Stomach (tissue), 8 donors: ENCODE measurements at regions not wholly inside any gene's neighbourhood (a gene's known extent, or its start where the extent isn't known, plus 50 kb on each side); places are given as distances from the start of the nearest gene placed in this dataset.

Source experiments
- DNase-seq, 2 donors: peaks; one replicate each; pipeline versions ENCODE4 v3.0.0 to v3.0.0-alpha.2; 2013 to 2019
- H3K27ac ChIP-seq, 5 donors: fragments of 200-600 bp in 4 of 5; sonication (generic) in 4 of 5; one replicate each; pipeline ENCODE4 v1.5.1; 2013 to 2019; ENCODE audit warnings: mild to moderate bottlenecking in 1 of 5, moderate library complexity in 1 of 5
- H3K27me3 ChIP-seq, 3 donors: fragments of 200-600 bp; sonication (generic); one replicate each; pipeline ENCODE4 v1.5.1; 2017 to 2019; ENCODE audit warnings: mixed run types in 1 of 3
- H3K36me3 ChIP-seq, 4 donors: fragments of 200-600 bp; sonication (generic); 1 replicate in 3 of 4; 2 replicates in 1 of 4; pipeline ENCODE4 v1.5.1; 2016 to 2019
- H3K4me1 ChIP-seq, 4 donors: fragments of 200-600 bp; sonication (generic); one replicate each; pipeline ENCODE4 v1.5.1; 2016 to 2019
- H3K4me3 ChIP-seq, 4 donors: fragments of 200-600 bp; sonication (generic) in 3 of 4; one replicate each; pipeline ENCODE4 v1.5.1; 2016 to 2019; ENCODE audit warnings: mild to moderate bottlenecking in 1 of 4
- H3K9me3 ChIP-seq, 4 donors: fragments of 200-600 bp; sonication (generic); one replicate each; pipeline ENCODE4 v1.5.1; 2016 to 2019
- EP300 ChIP-seq: sonication (generic); formaldehyde crosslinking; IDR thresholded peaks from one replicate; pipeline ENCODE4 v1.6.1; 2017; ENCODE audit warnings: antibody characterized with exemption
- POLR2A ChIP-seq, 4 donors: fragments of 450-650 bp; IDR thresholded peaks; one replicate each; pipeline ENCODE4 v1.6.1; 2016; ENCODE audit warnings: antibody characterized with exemption in 4 of 4, control low read depth in 2 of 4, mild to moderate bottlenecking in 1 of 4, moderate library complexity in 1 of 4
- POLR2AphosphoS5 ChIP-seq, 3 donors: sonication (generic); formaldehyde crosslinking; IDR thresholded peaks; one replicate each; pipeline ENCODE4 v1.6.1; 2016; ENCODE audit warnings: antibody characterized with exemption in 3 of 3
- WGBS, 5 donors: extraction: QIAGEN DNeasy Blood & Tissue Kit in 3 of 5; methylation state at CpG; one replicate each; pipeline versions ENCODE4 v1.1.5 to v1.1.7; 2013 to 2018; 5-methylcytosine and 5-hydroxymethylcytosine counted together
- intact Hi-C: fragments of 100-400 bp; cut with DNase I; formaldehyde crosslinking; loops from one replicate; pipeline ENCODE4 v1.15.1; 2023; ENCODE audit warnings: low total_unique reads
- TF ChIP-seq, protein P1 (sequence below), 7 experiments: fragments of 450-650 bp in 4 of 7; fragments of 200-600 bp in 3 of 7; sonication (generic) in 3 of 7; IDR thresholded peaks; one replicate each; pipeline ENCODE4 v1.5.1; 2016 to 2019; ENCODE audit warnings: antibody characterized with exemption in 7 of 7, control low read depth in 2 of 7, mild to moderate bottlenecking in 1 of 7
- donor health status: healthy with polysubstance abuse.
- donor health status: Bipolar disorder and iron deficiency.
- donor health status: healthy.

DNA sequence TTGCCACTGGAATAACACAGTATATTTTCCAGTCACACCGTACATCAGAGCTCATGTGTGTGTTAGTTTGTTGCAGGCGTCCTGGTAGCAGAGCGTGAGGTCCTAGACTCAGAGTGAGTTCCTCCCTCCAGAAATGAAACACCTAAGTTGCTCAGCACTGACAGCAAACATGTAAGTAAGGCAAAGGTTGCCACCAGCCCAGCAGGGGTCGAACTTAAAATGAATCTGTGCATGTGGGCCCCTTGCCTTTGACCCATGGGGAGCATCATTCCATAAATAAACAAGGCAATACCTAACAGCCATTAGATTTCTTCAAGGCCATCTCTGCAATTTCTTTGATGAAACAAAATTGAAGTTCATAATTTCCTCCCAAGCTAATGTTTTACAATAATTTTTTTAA, 125.3 kb upstream of the ERG start:
- Histone ChIP-seq H3K36me3 (no peaks in the 10 kb centered on the region), H3K4me1 (no peaks in the 10 kb centered on the region), H3K9me3 (no peaks in the 10 kb centered on the region), H3K4me3 (no peak overlapping the region), H3K27ac (no peak overlapping the region), H3K27me3 (no peaks in the 10 kb centered on the region)
- 59 to 74% (median 65%) methylated on average over 4 of the region's 4 CpGs for WGBS, 5 donors
- TF ChIP-seq, protein P1, sequence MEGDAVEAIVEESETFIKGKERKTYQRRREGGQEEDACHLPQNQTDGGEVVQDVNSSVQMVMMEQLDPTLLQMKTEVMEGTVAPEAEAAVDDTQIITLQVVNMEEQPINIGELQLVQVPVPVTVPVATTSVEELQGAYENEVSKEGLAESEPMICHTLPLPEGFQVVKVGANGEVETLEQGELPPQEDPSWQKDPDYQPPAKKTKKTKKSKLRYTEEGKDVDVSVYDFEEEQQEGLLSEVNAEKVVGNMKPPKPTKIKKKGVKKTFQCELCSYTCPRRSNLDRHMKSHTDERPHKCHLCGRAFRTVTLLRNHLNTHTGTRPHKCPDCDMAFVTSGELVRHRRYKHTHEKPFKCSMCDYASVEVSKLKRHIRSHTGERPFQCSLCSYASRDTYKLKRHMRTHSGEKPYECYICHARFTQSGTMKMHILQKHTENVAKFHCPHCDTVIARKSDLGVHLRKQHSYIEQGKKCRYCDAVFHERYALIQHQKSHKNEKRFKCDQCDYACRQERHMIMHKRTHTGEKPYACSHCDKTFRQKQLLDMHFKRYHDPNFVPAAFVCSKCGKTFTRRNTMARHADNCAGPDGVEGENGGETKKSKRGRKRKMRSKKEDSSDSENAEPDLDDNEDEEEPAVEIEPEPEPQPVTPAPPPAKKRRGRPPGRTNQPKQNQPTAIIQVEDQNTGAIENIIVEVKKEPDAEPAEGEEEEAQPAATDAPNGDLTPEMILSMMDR (IDR thresholded peaks at IDR 0.05): no peak
- no peak for DNase-seq
- intact Hi-C loops: no loop called here

DNA sequence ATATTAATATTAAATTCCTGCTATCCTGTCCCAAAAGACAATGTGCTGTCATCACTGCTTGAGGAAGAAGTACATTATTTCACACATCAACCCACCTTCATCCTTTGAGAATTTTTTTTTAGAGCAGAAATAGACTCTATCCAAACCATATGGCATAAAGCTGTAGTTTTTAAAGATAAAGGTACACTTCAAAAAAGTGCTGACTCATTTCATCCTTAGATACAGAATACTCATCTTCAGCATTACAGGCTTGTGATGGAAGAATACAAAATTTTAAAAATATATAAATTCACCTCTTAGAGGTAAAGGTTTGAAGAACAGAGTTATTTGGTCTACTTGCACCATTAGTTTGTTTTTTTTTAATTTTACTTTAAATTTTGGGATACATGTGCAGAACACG, 126.7 kb upstream of the ERG start:
- H3K4me3 ChIP-seq: no peak overlapping the region
- H3K27me3 ChIP-seq: no peaks in the 10 kb centered on the region
- no peak for DNase-seq
- 92 to 100% (median 97%) methylated on average over 1 of the region's 1 CpG for WGBS, 5 donors
- TF ChIP-seq POLR2A (IDR thresholded peaks at IDR 0.05) (no peak), EP300 (no peak), POLR2AphosphoS5 (IDR thresholded peaks at IDR 0.05) (no peak)
- TF ChIP-seq, protein P1 (IDR thresholded peaks at IDR 0.05): no peak
- no peaks in the 10 kb centered on the region for H3K36me3 ChIP-seq
- no peak overlapping the region for H3K27ac ChIP-seq
- no peaks in the 10 kb centered on the region for H3K4me1 ChIP-seq
- peaks cover 0 to 8% (median 3%) of the 10 kb centered on the region in 4 donors for H3K9me3 ChIP-seq
- intact Hi-C loops: no loop called here

DNA sequence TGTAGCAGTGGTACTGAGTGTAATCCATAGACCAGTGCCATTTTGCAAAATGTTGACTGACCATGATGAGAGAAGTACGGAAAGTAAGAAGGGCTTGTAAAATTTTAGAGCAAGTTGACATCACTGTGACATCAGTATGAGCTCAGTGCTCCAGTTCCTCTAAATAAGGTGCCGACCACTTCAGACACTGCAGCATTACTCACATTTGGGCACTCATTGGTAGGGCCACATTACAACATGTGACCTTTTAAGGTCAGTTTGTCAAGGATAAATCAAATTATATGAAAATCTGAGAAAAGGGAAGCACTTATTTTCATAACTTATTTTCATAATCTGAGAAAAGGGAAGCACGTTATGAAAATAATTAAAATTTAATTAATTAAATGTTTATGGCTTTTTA, 128.0 kb upstream of the ERG start:
- intact Hi-C loops: no loop called here
- Histone ChIP-seq H3K4me3 (no peak overlapping the region), H3K9me3 (peaks cover 0 to 14% (median 11%) of the 10 kb centered on the region in 4 donors), H3K27me3 (peaks cover 0 to 4% (median 0%) of the 10 kb centered on the region in 3 donors), H3K36me3 (no peaks in the 10 kb centered on the region), H3K27ac (no peak overlapping the region), H3K4me1 (no peaks in the 10 kb centered on the region)
- DNase-seq: no peak
- 87 to 91% (median 89%) methylated on average over 3 of the region's 3 CpGs for WGBS, 5 donors
- TF ChIP-seq POLR2A (IDR thresholded peaks at IDR 0.05) (no peak), EP300 (no peak), POLR2AphosphoS5 (IDR thresholded peaks at IDR 0.05) (no peak)
- TF ChIP-seq, protein P1 (IDR thresholded peaks at IDR 0.05): no peak

DNA sequence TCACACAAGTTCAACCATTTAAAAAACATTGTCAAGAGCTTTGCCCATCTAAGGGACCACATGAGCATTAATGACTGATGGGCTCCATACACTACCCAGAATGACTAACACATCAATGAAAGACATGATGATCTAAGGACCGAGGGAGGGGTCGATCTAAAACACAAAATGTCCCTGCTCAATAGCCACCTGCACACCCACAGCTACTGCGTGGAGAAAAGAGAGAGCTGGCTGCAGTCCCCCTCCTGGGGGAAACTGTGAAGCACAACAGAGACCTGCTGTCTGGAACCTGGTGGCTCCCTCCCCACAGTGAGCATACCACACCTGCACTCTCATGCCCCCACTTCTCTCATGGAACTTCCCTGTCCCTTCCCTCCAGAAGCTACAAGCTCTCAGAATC, 130.1 kb upstream of the ERG start:
- no peaks in the 10 kb centered on the region for H3K36me3 ChIP-seq
- no peak overlapping the region for H3K27ac ChIP-seq
- no peak for DNase-seq
- TF ChIP-seq, protein P1 (IDR thresholded peaks at IDR 0.05): no peak
- TF ChIP-seq EP300 (no peak), POLR2AphosphoS5 (IDR thresholded peaks at IDR 0.05) (no peak), POLR2A (IDR thresholded peaks at IDR 0.05) (no peak)
- H3K4me3 ChIP-seq: no peak overlapping the region
- peaks cover 0 to 14% (median 11%) of the 10 kb centered on the region in 4 donors for H3K9me3 ChIP-seq
- 68 to 100% (median 78%) methylated on average over 3 of the region's 3 CpGs for WGBS, 5 donors
- intact Hi-C loops: no loop called here
- H3K4me1 ChIP-seq: no peaks in the 10 kb centered on the region
- H3K27me3 ChIP-seq: peaks cover 0 to 4% (median 0%) of the 10 kb centered on the region in 3 donors
